ENCODE measurements at regions not wholly inside any gene's neighbourhood (a gene's known extent, or its start where the extent isn't known, plus 50 kb on each side); places are given as distances from the start of the nearest gene placed in this dataset.

GRCh38 chr3:148546959-148547358, 150.7 kb upstream of the AGTR1 start:
- TF ChIP-seq POLR2A (IDR thresholded peaks at IDR 0.05; ENCODE audit: low read depth, low read length) (no peak), TAF1 (IDR thresholded peaks at IDR 0.05; ENCODE audit: low read depth, low read length) (no peak), POLR2AphosphoS5 (IDR thresholded peaks at IDR 0.05; ENCODE audit: low read depth, low read length) (no peak), SPI1 (IDR thresholded peaks at IDR 0.05; ENCODE audit: low read depth, low read length) (no peak), PAX5 (IDR thresholded peaks at IDR 0.05; ENCODE audit: insufficient read depth, low read length, severe bottlenecking) (no peak)

Measured in GM12891 (cell line).